Thyroid gland (tissue), 4 donors: ENCODE measurements at regions not wholly inside any gene's neighbourhood (a gene's known extent, or its start where the extent isn't known, plus 50 kb on each side); places are given as distances from the start of the nearest gene placed in this dataset.

Experiments
- DNase-seq, 2 donors: peaks; one replicate each; pipeline ENCODE4 v3.0.0-alpha.2; 2019
- H3K27ac ChIP-seq, 3 donors: fragments of 200-600 bp; sonication (generic); 1 replicate in 2 of 3; 2 replicates in 1 of 3; pipeline ENCODE4 v1.5.1; 2016 to 2019; ENCODE audit warnings: mild to moderate bottlenecking in 1 of 3, moderate library complexity in 1 of 3
- H3K27me3 ChIP-seq: fragments of 200-600 bp; sonication (generic); one replicate; pipeline ENCODE4 v1.5.1; 2019
- H3K36me3 ChIP-seq, 2 donors: fragments of 200-600 bp; sonication (generic); one replicate each; pipeline ENCODE4 v1.5.1; 2016 to 2019
- H3K4me1 ChIP-seq, 2 donors: fragments of 200-600 bp; sonication (generic); one replicate each; pipeline ENCODE4 v1.5.1; 2017 to 2019
- H3K4me3 ChIP-seq, 3 donors: fragments of 200-600 bp; sonication (generic); replicated peaks in 1 of 3; 1 replicate in 2 of 3; 2 replicates in 1 of 3; pipeline ENCODE4 v1.5.1; 2016; ENCODE audit warnings: mild to moderate bottlenecking in 1 of 3
- H3K9me3 ChIP-seq: fragments of 200-600 bp; sonication (generic); one replicate; pipeline ENCODE4 v1.5.1; 2017
- POLR2A ChIP-seq, 2 donors: fragments of 450-650 bp; IDR thresholded peaks; one replicate each; pipeline ENCODE4 v1.6.1; 2017; ENCODE audit warnings: antibody characterized with exemption in 2 of 2, mild to moderate bottlenecking in 2 of 2, moderate library complexity in 1 of 2
- WGBS, 2 donors: methylation state at CpG; one replicate each; pipeline ENCODE4 v1.1.5; 2017; 5-methylcytosine and 5-hydroxymethylcytosine counted together
- intact Hi-C: fragments of 100-400 bp; cut with DNase I; formaldehyde crosslinking; loops from one replicate; pipeline ENCODE4 v1.15.1; 2023
- TF ChIP-seq, protein P1 (sequence below), 6 experiments: fragments of 200-600 bp in 3 of 6; fragments of 450-650 bp in 3 of 6; sonication (generic) in 3 of 6; IDR thresholded peaks; one replicate each; pipeline ENCODE4 v1.5.1; 2016 to 2019; ENCODE audit warnings: antibody characterized with exemption in 6 of 6, mild to moderate bottlenecking in 2 of 6, inconsistent platforms in 1 of 6, moderate library complexity in 1 of 6

DNA sequence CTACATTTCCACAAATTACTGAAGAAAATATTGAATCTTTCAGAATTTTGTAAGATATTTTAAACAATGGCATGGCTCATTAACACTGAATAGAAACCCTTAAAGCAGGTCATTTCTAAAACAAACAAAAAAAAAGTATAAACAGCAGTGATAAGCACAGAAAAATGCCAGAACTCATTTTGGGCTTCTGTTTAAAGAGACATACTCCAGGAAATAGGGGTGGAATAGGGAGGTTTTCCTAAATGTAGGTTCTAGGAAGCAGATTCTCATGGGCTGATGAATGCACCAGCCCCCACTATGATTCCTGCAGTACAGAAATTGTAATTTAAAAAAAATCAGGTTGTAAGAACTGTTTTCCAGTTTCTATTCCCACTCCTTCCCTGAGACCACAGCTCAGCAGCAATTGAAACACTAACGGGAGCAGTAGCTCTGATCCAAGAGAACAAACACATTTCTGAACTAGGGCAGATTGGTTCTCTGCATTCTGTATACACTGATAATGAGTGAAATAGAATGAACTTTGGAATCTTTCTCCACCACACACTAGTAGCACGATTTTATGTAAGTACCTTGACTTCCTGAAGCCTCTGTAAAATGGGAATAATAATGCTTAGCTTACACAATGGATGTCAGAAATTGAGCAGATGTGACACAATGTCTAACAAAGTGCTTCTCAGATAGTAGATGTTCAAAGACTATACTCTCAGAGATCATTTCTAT is 115.6 kb upstream of the TMTC1 start:
- no peak for TF ChIP-seq POLR2A (IDR thresholded peaks at IDR 0.05)
- Histone ChIP-seq H3K4me1 (no peaks in the 10 kb centered on the region), H3K27ac (no peak overlapping the region), H3K27me3 (no peaks in the 10 kb centered on the region), H3K9me3 (no peaks in the 10 kb centered on the region), H3K36me3 (no peaks in the 10 kb centered on the region), H3K4me3 (no peak overlapping the region)
- WGBS, 2 donors, result 74 to 77% methylated on average over 2 of the region's 2 CpGs
- intact Hi-C loops, result no loop called here
- no peak for DNase-seq

DNA sequence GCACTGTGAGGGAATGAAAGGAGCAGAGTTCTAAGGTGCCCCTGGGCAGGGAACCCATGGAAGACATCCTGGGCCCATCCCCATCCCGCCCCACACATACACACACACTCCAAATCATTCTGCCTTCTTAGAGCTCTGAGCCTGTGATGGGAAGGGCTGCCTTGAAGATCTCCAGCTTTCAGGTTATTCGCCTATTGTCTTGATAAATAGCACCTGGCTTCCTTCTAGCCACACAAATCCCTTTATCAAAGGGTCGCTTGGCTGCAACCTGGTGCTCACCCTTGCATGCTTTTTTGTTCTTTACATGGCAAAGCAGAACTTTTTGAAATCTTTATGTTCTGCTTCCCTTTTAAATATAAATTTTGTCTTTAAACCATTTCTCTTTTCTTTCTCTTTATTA is 112.2 kb upstream of the TMTC1 start:
- H3K9me3 ChIP-seq, result no peaks in the 10 kb centered on the region
- no peaks in the 10 kb centered on the region for H3K4me1 ChIP-seq
- no peak for TF ChIP-seq POLR2A (IDR thresholded peaks at IDR 0.05)
- TF ChIP-seq, protein P1, sequence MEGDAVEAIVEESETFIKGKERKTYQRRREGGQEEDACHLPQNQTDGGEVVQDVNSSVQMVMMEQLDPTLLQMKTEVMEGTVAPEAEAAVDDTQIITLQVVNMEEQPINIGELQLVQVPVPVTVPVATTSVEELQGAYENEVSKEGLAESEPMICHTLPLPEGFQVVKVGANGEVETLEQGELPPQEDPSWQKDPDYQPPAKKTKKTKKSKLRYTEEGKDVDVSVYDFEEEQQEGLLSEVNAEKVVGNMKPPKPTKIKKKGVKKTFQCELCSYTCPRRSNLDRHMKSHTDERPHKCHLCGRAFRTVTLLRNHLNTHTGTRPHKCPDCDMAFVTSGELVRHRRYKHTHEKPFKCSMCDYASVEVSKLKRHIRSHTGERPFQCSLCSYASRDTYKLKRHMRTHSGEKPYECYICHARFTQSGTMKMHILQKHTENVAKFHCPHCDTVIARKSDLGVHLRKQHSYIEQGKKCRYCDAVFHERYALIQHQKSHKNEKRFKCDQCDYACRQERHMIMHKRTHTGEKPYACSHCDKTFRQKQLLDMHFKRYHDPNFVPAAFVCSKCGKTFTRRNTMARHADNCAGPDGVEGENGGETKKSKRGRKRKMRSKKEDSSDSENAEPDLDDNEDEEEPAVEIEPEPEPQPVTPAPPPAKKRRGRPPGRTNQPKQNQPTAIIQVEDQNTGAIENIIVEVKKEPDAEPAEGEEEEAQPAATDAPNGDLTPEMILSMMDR (IDR thresholded peaks at IDR 0.05), result no peak
- DNase-seq, result no peak
- H3K4me3 ChIP-seq, result no peak overlapping the region
- no peak overlapping the region for H3K27ac ChIP-seq
- H3K27me3 ChIP-seq, result no peaks in the 10 kb centered on the region
- no peaks in the 10 kb centered on the region for H3K36me3 ChIP-seq
- intact Hi-C loops, result no loop called here
- 57 to 72% methylated on average over 3 of the region's 3 CpGs for WGBS, 2 donors

DNA sequence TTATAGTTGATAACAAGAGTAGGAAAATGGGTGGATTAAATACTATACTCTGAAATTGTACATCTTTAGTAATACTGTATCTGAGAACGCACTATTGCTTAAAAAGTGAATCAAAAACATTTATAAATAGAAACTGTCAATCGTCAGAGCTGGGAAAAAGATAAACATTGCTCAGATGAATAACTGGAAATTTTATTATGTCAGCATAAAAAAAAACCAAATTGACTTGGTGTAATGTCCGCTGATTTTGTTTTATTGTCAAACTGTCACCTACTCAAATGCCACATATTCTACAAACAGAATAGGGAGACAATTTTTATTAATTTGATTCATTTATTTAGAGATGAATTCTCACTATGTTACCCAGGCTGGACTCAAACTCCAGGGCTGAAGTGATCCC is 109.3 kb upstream of the TMTC1 start:
- DNase-seq, result no peak
- intact Hi-C loops, result no loop called here
- WGBS, 2 donors, result 81 to 83% methylated on average over 3 of the region's 3 CpGs
- Histone ChIP-seq H3K4me1 (no peaks in the 10 kb centered on the region), H3K27ac (no peak overlapping the region), H3K27me3 (no peaks in the 10 kb centered on the region), H3K36me3 (no peaks in the 10 kb centered on the region), H3K4me3 (no peak overlapping the region), H3K9me3 (no peaks in the 10 kb centered on the region)
- TF ChIP-seq, protein P1 (IDR thresholded peaks at IDR 0.05), result no peak
- no peak for TF ChIP-seq POLR2A (IDR thresholded peaks at IDR 0.05)

DNA sequence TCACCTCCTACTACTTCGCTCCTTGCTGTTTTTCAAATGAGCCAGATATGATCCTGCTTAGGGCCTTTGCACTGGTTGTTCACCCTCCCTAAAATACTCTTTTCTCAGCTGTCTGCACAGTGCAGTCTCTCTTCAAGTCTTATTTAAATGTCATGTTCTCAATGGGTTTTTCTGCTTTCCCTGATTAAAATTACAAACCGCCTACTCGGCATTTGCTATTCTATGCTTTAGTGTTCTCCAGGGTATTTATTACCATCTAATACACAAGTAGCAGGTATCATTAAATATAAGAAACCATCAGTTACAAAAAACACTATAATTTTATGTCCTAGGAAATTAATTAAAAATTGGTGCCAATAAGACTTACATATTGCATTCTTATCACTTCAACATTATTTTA is 108.0 kb upstream of the TMTC1 start:
- no peaks in the 10 kb centered on the region for H3K9me3 ChIP-seq
- H3K27ac ChIP-seq, result no peak overlapping the region
- H3K4me1 ChIP-seq, result no peaks in the 10 kb centered on the region
- H3K27me3 ChIP-seq, result no peaks in the 10 kb centered on the region
- no peaks in the 10 kb centered on the region for H3K36me3 ChIP-seq
- no peak for DNase-seq
- TF ChIP-seq, protein P1 (IDR thresholded peaks at IDR 0.05), result no peak
- TF ChIP-seq POLR2A (IDR thresholded peaks at IDR 0.05), result no peak
- no peak overlapping the region for H3K4me3 ChIP-seq
- intact Hi-C loops, result no loop called here
- 44 to 95% methylated on average over 3 of the region's 3 CpGs for WGBS, 2 donors

DNA sequence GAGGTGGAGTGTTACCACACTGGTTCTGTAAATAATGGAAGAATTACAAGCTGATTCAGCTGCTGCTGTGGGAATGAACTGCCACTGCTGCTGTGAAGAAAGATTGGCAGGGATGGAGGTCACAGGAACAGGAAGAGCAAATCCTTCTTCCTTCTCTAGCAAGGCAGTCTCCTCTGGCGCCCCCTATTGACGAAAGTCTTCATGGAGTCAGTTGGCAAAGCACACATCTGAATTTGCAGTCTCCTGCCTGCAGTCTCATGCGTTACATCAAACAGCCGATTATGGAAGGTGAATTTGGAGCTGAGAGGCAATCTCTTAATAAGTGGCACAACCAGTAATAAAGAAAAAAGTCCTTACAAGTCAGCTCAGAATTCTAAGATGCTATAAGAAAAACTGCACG is 106.0 kb upstream of the TMTC1 start:
- Histone ChIP-seq H3K4me3 (no peak overlapping the region), H3K9me3 (no peaks in the 10 kb centered on the region), H3K27me3 (no peaks in the 10 kb centered on the region), H3K36me3 (no peaks in the 10 kb centered on the region), H3K4me1 (no peaks in the 10 kb centered on the region), H3K27ac (no peak overlapping the region)
- WGBS, 2 donors, result 47 to 51% methylated on average over 5 of the region's 5 CpGs
- intact Hi-C loops, result no loop called here
- peak; percentile 6 to 29 for DNase-seq
- TF ChIP-seq, protein P1 (IDR thresholded peaks at IDR 0.05), result peak in 1 of 6 experiments; percentile 33
- no peak for TF ChIP-seq POLR2A (IDR thresholded peaks at IDR 0.05)
